ENCODE measurements at regions not wholly inside any gene's neighbourhood (a gene's known extent, or its start where the extent isn't known, plus 50 kb on each side); places are given as distances from the start of the nearest gene placed in this dataset.
A peak's percentile ranks its signal among the peaks of the same experiment; 100 is the strongest.

GRCh38 chr4:138535316-138535715 is 293.2 kb upstream of the SLC7A11 start:
- POLR2A ChIA-PET (ENCODE audit: unreplicated experiment), result no interaction called here
- Histone ChIP-seq H3K23ac (ENCODE audit: low read depth, low read length) (no peak overlapping the region), H2BK120ac (ENCODE audit: low read depth, low read length) (no peak overlapping the region), H3K27ac (ENCODE audit: insufficient read depth, low read length) (no peak overlapping the region), H3K9me1 (ENCODE audit: insufficient read depth, low read length) (no peaks in the 10 kb centered on the region), H4K8ac (ENCODE audit: low read depth in 2 of 2, low read length in 2 of 2) (no peak overlapping the region), H4K91ac (ENCODE audit: insufficient read depth, low read depth, low read length) (no peak overlapping the region), H2AK5ac (ENCODE audit: low read depth, low read length) (no peak overlapping the region), H3K4me3 (ENCODE audit: insufficient read depth, low read depth, low read length) (no peak overlapping the region), H3K79me1 (ENCODE audit: low read depth in 1 of 2, low read length in 2 of 2) (no peaks in the 10 kb centered on the region), H2BK5ac (ENCODE audit: low read depth, low read length, poor library complexity, severe bottlenecking) (no peak overlapping the region), H4K5ac (ENCODE audit: low read depth, low read length) (no peak overlapping the region), H2BK20ac (ENCODE audit: low read depth, low read length) (no peak overlapping the region), H3K14ac (replicated peaks; ENCODE audit: low read depth, low read length) (no peak overlapping the region), H3K4me1 (ENCODE audit: control insufficient read depth, insufficient read depth, low read length) (peaks cover 6% of the 10 kb centered on the region; the same call in 1 of the 2 replicates), H3K4ac (ENCODE audit: low read depth, low read length) (no peak overlapping the region), H2AFZ (replicated peaks; ENCODE audit: low read length, poor library complexity) (peak overlapping the region; percentile 18), H3K9ac (ENCODE audit: low read depth, low read length) (no peak overlapping the region), H3K18ac (ENCODE audit: low read depth, low read length) (no peak overlapping the region; the same call in 1 of the 2 replicates), H2AK9ac (replicated peaks; ENCODE audit: low read depth, low read length, poor library complexity) (no peak overlapping the region), H2BK15ac (ENCODE audit: low read depth, low read length) (no peak overlapping the region), H3K36me3 (ENCODE audit: control insufficient read depth, insufficient read depth, low read length) (no peaks in the 10 kb centered on the region), H3K56ac (ENCODE audit: extremely low read depth, insufficient read depth, low read length) (no peak overlapping the region), H3K27me3 (ENCODE audit: control insufficient read depth, insufficient read depth, low read length) (no peaks in the 10 kb centered on the region), H3K4me2 (ENCODE audit: low read depth, low read length) (no peak overlapping the region), H4K20me1 (ENCODE audit: insufficient read depth, low read length) (no peaks in the 10 kb centered on the region), H3K9me3 (ENCODE audit: control insufficient read depth, insufficient read depth, low read length) (peaks cover 4% of the 10 kb centered on the region)
- CTCF ChIA-PET, result no interaction called here
- no peak for ATAC-seq (ENCODE audit: low read depth)
- WGBS, 2 experiments (ENCODE audit: extremely low coverage in 2 of 2, insufficient read length in 1 of 2), result no CpG with 5 or more reads among the region's 2 CpGs
- no peak for DNase-seq
- intact Hi-C loops (cut with micrococcal nuclease), result no loop called here
- BruUV-seq (replicated peaks), result no TSS peak
- dilution Hi-C loops (cut with HindIII; ENCODE audit: low sequenced_read_pairs, unreplicated experiment), result no loop called here
- in situ Hi-C loops (cut with MboI; ENCODE audit: low sequenced_read_pairs), result no loop called here
- TF ChIP-seq SMC3 (IDR thresholded peaks at IDR 0.05; ENCODE audit: low read depth, low read length), result no peak
- TF ChIP-seq FOS (IDR thresholded peaks at IDR 0.05; ENCODE audit: low read depth, low read length), result no peak
- TF ChIP-seq, protein P1, sequence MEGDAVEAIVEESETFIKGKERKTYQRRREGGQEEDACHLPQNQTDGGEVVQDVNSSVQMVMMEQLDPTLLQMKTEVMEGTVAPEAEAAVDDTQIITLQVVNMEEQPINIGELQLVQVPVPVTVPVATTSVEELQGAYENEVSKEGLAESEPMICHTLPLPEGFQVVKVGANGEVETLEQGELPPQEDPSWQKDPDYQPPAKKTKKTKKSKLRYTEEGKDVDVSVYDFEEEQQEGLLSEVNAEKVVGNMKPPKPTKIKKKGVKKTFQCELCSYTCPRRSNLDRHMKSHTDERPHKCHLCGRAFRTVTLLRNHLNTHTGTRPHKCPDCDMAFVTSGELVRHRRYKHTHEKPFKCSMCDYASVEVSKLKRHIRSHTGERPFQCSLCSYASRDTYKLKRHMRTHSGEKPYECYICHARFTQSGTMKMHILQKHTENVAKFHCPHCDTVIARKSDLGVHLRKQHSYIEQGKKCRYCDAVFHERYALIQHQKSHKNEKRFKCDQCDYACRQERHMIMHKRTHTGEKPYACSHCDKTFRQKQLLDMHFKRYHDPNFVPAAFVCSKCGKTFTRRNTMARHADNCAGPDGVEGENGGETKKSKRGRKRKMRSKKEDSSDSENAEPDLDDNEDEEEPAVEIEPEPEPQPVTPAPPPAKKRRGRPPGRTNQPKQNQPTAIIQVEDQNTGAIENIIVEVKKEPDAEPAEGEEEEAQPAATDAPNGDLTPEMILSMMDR (conservative IDR thresholded peaks at IDR 0.05; ENCODE audit: low read depth, low read length), result no peak
- no peak for TF ChIP-seq CHD1 (IDR thresholded peaks at IDR 0.05; ENCODE audit: low read depth, low read length)
- TF ChIP-seq MAZ (IDR thresholded peaks at IDR 0.05; ENCODE audit: borderline replicate concordance, low read depth, low read length), result no peak
- no peak for TF ChIP-seq RAD21 (IDR thresholded peaks at IDR 0.05; ENCODE audit: low read length)
- TF ChIP-seq NFE2L2 (IDR thresholded peaks at IDR 0.05; ENCODE audit: low read depth, low read length), result no peak
- no peak for TF ChIP-seq BHLHE40 (IDR thresholded peaks at IDR 0.05; ENCODE audit: low read depth, low read length)
- TF ChIP-seq MAFK (IDR thresholded peaks at IDR 0.05; ENCODE audit: low read depth, low read length), result no peak
